Medulla oblongata (tissue), 1 donor: ENCODE measurements at regions not wholly inside any gene's neighbourhood (a gene's known extent, or its start where the extent isn't known, plus 50 kb on each side); places are given as distances from the start of the nearest gene placed in this dataset.
A peak's percentile ranks its signal among the peaks of the same experiment; 100 is the strongest.

ENCODE experiments used
- DNase-seq: peaks from one replicate; pipeline ENCODE4 v3.0.0-alpha.2; 2015; ENCODE audit errors: extremely low spot score

DNA sequence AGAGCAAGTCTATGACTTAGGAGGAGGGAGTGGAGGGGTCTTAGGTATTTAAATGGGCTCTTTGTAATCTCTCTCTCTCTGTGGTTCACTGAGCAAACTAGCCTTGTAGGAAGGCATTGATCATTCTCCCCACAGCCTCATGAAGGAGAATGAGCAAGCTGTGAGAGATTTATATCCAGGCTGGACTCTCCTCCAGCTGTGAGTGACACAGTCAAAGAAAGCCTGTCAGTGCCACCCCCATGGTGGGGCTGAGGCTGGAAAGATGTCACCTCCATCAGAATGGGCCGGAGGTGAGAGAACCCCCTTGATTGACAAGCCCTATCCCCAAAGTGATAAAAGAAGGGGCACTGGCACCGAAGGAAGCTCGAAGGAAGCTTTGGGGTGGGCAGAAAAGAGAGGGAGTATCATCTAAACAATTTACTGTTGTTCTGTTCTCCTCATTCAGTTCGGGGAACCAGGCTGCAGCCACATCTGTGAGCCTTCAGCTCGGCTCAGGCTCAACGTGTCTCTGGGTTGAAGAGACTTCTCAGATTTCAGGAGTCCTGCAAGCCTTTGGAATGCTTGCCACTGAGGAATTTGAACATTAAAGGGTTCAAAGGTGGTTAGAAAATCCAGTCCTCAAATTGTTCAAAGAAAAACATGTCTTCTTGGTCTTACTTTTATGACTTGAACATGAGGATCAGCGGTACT, 538.2 kb upstream of the ZNF462 start:
- DNase-seq = peak; percentile 27

DNA sequence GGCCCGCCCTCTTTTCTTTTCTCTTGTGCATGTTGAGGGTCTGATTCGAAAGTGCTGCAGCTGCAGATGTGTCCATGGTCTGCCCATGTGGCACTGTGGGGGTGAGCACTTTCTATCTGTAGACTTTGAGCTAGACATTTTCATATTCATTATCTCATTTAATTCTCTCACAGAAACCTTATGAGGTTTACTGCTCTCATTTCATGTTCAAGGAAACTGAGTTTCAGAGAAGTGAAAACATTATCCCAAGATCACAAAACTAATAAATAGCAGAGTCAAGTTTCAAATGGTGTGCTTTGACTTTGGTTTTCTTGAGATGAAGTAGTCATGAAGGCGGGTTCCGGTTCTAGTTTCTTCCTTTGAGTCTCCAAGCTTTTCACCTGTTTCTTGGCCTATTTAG, 536.5 kb upstream of the ZNF462 start:
- no peak for DNase-seq

DNA sequence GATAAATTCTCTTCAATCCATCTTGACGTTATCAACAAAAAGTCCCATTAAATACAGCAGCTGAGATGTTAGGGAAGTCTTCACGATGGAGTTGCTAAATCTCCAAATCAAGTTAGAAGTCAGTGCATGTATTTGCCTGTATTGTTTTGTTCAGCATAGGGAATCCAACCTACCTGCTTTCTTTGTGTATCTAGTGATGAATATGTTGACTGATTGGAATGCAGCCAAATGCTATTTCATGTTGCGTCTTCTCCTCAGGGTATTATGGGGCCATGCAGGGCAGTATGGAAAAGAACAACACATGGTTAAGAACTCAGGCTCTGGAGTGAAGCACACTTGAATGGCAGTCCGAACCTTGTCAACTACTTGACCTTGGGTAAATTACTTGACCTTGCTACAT, 529.5 kb upstream of the ZNF462 start:
- DNase-seq = no peak

DNA sequence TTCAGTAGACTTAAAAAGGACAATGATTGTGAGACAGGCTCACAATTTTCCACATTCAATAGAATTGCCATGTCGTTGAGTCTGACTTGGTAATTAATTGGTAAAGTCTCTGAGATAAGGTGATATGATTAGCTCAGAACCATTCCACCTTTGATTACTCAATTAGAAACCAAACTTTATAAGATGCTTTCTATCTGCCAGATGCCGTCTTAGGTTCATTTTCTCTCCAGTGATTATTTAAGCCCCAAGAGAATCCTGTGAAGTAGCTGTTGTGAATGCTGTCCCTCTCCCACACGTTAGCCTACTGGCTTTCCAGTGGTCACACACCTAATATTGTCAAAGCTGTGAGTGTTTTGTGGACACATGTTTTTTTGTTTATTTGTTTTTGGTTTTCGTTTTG, 528.9 kb upstream of the ZNF462 start:
- DNase-seq = no peak

DNA sequence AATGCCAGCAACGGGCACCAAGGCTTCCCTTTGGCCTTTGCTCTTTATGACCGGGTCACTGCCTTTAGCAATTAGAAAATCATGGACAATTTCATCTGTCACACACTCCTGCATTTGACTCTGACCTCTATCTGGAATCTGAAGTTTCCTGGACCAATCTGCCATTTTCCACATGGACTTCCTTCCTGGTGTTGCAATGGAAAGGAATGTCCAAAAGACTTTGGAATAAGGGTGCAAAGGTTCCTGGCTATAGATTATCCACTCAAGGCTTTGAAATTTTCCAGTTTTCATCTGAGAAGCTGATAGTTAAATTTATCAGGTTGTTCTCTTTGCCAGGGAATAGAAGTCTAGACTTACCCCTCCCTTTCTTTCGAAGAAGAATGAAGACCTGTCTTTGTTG, 523.1 kb upstream of the ZNF462 start:
- no peak for DNase-seq

DNA sequence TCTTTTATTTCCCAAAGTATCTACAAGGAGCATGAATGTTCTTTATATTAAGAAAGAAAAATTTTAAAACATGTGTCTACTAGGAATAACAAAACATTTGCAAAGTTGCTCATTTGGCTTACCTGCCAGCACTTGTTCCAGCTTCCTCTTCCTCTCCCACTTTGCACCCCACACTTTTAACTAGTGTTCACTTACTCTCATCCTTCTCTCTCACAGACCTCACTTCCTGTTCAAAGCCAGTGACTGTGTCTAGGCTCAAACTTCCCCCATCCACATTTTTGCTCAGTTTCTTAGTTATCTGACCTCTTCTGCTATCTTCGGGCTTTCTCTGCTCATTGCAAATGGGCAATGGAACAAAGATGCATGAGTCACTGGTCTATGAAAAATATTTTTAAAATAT, 512.2 kb upstream of the ZNF462 start:
- no peak for DNase-seq

DNA sequence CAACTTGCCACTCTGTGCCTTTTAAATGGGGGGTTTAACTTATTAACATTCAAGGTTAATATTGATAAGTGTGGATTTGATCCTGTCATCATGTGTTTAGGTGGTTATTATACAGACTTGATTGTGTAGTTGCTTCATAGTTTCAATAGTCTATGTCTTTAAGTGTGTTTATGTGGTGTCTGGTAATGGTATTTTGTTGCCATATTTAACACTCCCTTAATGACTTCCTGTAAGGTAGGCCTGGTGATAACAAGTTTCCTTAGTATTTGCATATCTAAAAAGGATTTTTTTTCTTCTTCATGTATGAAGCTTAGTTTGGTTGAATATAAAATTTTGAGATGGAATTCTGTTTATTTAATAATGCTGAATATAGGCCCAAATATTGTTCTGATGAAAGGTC, 506.0 kb upstream of the ZNF462 start:
- DNase-seq = no peak

DNA sequence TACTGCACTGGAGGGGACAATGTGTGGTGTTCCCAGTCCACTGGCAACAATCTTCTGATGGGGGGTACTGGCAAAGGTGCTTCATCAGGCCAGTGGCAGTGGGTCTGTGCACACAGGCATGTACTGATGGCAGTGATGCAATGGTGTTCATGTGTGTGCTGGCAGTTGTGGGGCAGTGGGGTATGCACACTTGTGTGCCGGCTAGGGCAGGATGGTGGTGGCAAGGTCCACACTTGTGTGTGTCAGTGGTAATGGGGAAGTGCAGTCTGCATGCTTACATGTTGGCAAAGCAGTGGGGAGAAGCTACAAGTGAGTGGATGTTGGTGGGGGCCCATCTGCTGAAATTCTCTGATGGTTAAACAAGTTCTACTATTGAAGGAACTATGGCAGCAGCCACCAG, 504.6 kb upstream of the ZNF462 start:
- no peak for DNase-seq

DNA sequence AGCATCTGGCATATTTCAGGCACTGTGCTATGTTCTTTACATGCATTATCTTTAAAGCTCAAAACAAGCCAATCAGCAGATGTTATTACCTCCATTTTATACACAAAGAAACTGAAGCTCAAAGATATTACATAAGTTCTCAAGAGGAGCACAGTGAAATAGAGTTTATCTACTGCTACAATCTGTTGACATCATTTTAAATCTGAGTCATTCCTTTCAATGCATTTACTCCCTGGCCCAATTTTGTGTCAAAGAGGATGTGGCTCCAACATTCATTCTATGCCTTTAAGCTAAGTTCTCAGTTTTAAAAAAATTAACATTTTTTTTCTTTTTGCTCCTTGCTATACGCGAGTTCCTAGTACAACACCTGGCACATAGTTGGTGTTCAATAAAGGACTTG, 486.3 kb upstream of the ZNF462 start:
- no peak for DNase-seq

DNA sequence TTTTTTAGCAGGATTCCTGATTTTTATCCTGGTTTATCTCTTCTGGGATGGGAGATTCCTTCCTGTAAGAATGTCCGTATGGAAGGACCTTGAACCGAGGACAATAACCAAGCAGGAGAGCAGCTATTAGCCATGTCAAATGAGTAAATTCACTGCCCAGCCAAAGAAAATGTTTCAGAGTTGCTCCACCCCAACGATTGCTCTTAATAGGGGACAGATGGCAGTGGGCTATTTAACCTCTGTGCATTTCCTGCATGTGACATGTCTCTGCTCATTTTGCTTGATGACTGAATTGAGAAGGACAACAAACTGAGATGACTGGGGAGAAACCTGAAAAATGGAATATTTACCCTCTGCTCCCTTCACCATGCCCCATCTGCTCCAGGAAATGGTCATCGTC, 479.9 kb upstream of the ZNF462 start:
- DNase-seq = no peak

DNA sequence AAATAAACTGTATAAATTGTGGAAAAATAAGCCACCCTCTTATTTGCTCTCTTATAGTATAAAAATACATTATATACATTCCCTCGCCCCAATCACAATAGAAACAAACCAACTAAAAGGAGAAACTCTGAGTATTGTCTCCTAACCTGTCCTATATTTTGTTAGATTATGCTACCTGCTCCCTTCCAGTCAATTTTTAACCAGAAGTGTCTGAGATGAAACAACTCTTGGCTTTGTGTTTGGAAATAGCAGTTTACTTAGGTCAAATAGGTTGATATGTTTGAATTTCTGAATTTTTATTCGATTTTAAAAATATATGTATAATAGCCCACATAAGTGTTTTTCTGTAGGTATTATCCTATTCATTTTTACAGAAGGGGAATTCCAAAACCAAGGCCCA, 475.0 kb upstream of the ZNF462 start:
- DNase-seq = no peak

DNA sequence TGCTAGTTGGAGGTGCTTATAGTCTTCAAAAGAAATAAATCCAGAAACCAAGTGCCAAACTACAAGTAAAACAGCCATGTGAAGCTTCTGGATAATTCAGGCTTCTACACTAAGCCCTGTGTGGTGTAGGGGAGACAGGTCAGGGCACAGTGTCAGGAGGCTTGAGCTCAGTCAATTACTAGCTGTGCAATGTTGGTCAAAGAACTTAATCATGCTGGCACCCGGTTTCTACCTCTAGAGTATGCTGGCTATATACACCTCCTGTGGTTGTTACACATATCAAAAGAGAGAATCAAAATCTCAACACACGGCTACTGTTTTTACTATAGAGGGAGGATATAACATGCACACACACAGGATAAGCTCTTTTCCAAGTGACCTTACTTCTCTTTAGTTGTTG, 469.7 kb upstream of the ZNF462 start:
- DNase-seq = no peak

DNA sequence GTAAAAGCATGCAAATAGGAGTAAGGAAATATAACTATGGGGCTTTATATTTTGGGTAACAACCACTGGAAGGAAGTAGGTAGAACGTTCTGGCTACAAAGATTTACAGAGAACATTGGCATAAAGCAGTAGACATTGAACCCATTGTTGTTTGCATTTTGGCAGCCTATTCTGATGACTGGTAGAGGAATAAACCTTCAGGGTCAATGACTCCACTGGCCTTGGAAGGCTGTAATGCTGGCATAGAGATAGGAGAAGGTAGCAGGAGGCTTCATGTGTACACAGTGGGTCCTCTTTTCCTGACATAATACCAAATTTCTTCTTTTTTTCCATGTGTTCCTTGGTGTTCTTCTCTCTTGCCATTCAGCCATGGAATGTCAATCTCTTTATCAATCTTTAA, 462.8 kb upstream of the ZNF462 start:
- no peak for DNase-seq

DNA sequence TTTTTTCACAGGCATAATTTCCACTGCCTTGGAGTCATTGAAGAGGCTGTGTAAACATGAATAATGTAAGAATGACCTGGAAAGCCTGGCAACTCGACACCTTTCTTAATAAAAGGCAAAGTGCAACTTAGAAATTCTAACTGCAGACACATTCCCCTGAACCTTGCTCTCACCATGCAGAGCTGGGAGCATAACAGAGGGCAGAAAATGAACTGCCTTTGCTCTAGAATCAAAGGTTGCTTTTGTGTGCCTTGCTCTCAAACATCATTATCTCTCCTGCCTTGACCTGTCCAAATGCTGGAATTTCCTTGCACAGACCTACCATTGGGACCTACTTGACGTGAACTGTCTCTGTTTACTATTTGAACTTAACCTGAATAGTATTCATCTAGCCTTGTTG, 462.0 kb upstream of the ZNF462 start:
- no peak for DNase-seq

DNA sequence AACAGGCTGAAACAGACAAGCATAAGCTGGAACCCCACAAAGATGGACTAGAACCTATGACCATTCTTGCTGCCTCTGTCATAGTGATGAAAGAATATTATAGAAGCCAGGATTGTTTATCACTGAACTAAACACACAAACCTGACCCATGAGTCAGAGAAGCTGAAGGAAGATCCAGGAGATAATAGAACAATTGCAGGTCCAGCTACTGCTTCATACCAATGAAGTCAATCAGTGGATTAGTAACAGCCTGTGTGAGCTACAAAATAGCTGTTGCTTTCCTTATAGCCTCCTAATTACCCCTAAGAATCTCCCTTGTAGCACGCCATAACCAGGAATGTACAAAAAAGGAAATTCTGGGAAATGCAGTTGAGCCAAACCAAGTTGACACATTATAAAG, 459.9 kb upstream of the ZNF462 start:
- DNase-seq = no peak

DNA sequence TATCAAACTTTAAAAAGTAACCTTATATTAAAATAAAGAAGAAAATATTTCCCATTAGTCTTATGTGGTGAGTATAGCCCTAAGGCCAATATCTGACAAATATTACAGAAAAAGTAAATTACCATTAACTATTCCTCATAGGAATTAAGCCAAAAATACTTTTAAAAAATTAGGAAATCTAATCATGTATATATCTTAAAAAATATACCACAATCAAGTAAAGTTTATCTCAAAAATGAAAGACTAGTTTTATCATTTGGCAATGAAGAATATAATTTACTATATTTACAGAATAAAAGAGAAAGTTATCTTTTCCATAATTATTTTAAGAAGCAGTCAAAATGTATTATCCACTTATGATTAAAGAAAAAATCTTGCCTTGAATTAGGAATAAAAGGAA, 458.8 kb upstream of the ZNF462 start:
- no peak for DNase-seq

DNA sequence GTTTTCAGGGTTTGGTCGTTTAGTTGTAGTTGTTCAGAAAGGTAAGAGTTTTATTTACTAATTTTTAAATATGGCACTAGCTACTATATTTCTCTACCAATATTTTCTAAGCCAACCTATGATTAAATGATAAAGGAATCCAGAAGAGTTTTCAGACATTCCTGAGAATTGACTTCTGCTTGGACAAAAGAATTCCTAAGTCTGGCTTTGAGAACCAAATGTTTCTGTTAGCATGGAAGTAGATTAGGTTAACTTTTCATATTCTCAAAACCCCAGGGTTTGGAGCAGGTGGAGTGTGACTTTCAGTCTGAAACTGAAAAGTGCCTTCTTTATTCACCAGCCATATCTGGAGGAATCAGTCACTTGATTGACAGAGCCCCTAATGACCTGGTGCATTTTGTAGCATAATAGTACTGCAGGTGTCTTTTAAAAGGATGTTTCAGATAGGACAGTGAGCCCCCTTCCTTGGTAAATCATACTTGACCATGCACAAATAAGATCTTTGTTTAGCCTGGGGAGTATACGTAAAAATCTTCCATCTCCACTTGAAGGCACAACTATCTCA, 457.0 kb upstream of the ZNF462 start:
- no peak for DNase-seq

DNA sequence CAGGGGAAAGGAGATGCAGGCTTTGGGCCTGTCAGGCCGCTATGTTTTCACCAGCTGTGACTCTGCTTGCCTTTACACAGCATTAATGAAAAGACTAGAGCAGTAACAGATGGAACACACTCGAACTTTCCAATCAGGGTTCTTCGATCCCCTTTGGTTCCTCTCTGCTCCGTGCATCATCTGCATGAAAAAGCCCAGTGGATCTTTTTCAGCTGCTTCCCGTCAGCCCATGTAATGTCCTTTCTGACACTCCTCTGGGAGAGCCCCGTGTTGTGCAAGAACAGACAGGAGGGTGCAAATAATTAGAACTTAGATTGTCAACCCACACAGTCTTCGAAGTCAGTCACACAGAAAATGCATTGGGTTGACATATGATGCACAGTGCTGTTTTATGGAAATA, 448.9 kb upstream of the ZNF462 start:
- no peak for DNase-seq

DNA sequence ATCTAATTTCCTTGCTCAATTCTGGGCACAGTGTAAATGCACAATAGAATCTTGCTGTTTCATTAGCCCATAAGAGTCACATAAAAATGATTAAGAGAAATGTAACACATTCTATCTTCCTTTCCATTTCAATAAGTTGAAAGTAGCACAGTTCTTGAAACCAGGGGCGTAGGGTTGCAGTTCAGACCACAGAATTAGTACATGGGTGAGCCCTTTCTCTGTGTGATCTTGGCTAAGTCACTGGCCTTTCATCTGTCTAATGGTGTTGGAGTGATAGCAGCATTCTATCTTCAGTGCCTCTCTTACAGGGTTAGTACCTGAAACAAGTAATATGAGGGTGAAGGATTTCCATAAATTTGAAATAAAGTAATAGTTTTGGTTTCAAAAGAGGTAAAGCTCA, 445.3 kb upstream of the ZNF462 start:
- no peak for DNase-seq

DNA sequence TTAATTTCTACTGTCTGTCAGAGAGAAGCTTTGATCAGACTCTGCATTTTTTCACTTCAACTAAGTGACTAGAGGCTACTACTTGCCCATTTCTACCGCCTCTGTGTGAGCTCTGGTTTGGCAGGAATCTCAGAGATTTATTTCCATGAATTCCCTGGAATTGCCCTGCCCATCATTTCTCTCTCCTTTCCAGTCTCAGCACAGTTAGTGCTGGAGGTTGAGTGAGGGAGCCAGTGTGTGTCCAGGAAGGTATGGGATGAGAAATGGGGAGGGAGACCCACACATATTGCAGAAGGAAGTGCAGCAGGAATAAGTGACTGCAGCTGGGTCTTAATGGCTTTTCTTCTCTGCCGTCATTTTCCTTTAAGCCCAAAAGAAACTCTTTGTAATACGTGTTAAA, 443.1 kb upstream of the ZNF462 start:
- no peak for DNase-seq

DNA sequence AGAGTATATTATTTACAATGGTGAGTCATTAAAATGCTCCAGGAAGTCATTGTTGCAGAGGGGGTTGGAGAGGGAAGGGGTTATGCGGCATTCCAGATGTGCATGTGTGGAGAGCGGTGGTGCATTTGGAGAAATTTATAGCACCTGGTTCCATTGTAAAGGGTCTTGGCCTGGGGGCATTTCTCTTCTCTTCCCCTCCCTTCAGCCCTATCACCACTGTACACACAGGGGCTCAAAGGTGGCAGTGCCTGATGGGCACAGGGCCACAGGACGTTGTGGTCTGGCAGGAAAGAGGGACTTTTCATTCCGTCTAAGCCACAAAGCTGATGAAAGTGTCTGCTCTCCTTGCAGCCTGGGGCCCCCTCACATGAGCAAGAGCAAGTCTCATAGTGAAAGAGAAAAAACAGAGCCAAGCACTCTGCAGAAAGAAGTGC, 442.4 kb upstream of the ZNF462 start:
- no peak for DNase-seq

DNA sequence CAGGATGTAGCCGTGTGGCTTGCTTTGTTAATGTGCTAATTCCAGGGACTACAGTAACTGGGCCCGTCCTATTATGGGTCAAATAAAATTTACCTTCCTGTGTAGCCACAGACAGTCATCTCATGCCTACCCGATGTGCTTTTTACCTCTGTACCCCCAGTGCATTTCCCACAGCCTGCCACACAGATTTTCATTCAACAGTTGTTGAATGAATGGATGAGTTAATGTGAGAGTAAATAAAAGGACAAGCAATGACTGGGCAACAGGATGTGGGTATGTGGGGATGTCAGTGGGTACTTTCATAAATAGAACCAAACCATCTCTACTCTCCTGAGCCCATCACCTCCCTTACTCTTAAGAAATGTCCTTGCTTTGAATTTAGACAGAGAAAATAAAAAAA, 441.2 kb upstream of the ZNF462 start:
- no peak for DNase-seq

DNA sequence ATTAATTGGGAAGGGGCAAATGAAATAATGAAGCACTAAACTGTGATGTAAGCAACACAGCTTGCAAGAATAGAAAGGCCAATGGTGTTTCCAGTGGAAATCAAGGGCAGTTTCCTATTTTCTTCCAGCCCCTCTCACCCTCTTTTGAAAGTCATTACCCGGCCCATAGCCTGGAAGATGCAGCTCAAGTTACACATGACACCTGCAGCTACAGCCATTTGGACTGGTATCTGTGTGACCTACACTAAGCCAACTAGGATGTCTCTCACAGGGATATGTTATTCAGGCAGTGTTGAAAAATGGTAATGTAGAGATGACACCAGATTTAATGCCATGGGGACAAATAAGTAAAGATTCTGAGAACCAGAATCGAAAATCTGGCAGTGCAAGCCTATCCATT, 439.4 kb upstream of the ZNF462 start:
- no peak for DNase-seq

DNA sequence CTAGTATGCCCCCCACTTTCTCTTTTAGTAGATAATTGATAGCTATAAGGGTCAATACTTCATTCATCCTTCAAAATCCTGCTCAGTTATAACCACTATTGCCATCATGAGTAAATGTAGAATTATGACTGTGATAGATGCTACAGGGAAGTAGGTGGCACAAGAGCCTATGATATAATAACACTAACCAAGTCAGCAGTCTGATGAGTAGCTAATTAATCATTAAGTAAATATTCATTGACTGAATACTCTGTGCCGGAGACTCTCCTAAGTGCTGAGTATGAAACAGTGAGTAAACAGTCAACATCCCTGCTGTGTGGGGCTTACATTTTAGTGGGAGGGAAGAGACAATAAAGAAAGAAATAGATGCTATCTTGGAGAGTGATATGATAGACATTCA, 430.3 kb upstream of the ZNF462 start:
- DNase-seq = no peak
